ENCODE measurements at regions not wholly inside any gene's neighbourhood (a gene's known extent, or its start where the extent isn't known, plus 50 kb on each side); places are given as distances from the start of the nearest gene placed in this dataset.

GRCh38 chr4:120418146-120418545 lies 351.5 kb upstream of the MAD2L1 start:
- no peak for ATAC-seq

DNA sequence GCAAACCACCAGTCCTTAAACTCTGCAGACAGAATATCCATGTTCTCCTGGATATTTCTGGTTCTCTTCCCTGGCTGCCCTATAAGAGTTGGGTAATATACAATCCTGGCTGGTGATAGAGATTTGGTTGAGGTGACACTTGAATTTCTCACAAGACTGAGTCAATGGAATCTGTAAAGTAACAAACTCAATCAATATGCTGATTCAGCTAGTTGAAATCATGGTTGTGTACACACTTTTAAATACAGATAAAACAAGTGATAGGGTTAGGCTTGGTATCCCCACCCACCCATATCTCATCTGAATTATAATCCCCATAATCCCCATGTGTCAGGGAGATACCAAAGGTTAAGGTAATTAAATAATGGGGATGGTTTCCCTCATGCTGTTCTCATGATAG lies 349.2 kb upstream of the MAD2L1 start:
- ATAC-seq: no peak

GRCh38 chr4:120406960-120407359 lies 340.3 kb upstream of the MAD2L1 start:
- no peak for ATAC-seq

DNA sequence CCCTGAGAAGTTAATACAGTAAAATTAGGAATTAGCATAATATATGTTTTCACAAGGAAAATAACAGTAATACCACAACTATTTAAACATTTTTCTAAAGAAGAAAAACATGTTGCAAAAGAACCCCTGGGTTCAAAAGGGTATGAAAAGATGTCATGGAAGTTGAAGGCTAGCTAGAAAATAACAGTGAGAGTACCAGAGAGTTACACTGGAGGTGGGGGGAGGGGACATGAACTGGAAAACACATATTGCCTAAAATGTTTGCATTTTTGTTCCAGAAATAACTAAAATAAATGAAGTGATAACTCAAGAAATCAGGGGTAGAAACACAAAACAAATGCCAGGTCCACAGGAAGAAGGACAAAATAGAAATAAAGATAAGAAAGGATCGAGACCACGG lies 336.6 kb upstream of the MAD2L1 start:
- no peak for ATAC-seq

DNA sequence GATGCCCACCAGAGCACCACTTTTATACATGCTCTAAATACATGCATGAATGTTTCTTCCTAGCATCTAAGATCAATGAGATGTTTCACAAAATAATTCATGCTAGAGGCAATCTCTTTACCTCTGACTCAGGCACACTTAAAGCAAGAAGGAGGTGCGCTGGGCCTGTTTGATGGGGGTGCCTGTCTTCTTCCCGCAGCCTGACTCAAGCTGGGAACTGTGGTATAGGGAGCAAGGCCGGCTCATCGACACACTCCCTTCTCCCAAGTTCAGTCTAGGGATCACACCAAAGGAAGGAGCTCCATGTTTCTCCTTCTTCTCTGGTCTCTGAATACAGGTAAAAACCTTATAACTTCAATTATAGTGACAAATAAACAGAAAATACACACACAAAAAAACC lies 333.8 kb upstream of the MAD2L1 start:
- ATAC-seq: no peak

DNA sequence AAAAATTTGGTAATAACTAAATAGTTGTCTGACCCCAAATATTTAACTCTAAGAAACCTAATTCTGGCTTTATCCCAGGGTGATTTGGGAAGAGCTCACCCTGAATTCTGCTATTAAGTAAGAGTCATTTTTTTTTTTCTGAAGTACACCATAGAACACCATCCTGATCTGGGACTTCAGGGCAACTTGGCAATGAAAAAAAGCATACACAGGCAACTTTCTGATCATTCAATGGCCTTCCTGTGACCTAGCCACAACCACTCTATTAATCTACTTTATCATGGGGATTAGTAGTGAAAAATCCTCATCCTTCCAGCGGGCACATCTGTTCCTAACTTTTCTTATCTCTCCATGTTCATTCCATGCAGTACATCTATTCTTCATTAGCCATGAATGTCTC lies 333.2 kb upstream of the MAD2L1 start:
- ATAC-seq: no peak

- ATAC-seq: no peak
Measured at GRCh38 chr4:120395746-120396145, 329.1 kb upstream of the MAD2L1 start.

DNA sequence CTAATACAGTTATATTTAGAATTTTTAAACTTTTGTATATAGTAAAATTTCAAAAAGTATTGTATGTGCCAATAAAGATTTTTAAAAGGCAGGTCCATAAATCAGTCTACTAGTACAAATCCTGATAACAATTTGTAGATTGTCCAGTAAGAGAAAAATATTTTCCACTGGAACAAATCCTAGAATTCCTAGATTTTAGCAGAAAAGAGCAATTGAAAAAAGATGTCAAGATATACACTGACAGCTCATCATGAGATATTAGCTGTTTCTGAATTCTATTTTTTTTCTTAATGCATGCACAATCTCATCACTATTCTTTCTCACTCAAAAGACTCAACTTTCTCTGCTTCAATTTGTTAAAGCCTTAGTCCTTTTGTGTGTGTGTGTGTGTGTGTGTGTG lies 289.2 kb upstream of the MAD2L1 start:
- ATAC-seq: no peak

DNA sequence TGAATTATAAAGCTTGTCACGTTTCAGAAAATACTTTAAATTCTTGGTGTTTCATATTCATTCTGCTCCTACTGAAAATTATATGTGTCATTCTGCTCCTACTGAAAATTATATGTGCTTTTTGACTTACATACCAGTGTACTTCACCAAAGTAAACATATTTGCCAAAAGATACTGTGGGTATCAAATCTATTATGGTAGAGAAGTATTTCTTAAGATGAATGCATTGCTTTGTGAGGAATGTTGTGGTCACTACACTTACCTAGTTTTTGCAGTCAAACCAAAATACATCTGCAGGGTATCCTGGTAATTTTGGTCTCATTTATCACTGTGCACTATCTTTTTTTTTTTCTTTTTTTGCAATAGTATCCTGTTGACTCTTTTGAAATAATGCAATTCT lies 287.7 kb upstream of the MAD2L1 start:
- no peak for ATAC-seq

- no peak for ATAC-seq
Measured at GRCh38 chr4:120353235-120353634, 286.6 kb upstream of the MAD2L1 start.

- no peak for ATAC-seq
Measured at GRCh38 chr4:120352739-120353138, 286.1 kb upstream of the MAD2L1 start.

DNA sequence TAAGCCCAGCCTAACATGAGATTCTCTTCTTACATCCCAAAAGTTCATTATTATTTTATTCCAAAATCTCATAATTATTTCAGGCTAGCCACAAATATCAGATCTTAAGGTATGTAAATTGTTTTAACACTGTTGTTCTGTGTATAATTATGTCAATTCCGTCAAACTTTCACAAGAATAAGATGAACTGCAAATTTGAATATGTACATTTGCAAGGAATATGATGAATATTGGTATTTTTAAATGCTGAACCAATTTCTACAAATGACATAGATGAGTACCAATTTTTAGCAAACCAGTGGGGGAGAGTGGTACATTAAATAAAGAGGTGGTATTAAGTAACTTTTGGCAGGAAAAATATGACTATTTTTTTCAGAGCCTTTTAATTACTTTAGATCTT lies 282.3 kb upstream of the MAD2L1 start:
- ATAC-seq: no peak

DNA sequence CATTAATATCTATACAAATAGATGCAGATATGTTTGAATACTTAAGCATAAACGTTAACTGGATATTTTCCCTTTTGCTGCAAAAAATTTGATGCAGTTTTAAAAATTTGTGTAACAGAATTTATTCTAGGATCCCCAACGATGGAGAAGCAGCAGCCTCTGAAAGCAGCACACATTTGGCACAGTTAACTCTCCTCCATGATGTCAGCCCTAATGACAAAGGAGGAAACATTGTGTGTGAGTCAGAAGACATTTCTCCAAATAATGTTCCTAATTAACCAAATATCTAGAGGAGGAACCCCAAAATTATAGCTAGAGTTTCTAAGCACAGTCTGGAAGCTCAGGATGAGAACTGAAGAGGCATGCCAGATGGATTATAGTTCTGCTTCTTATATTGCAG lies 281.9 kb upstream of the MAD2L1 start:
- ATAC-seq: no peak

GRCh38 chr4:120331486-120332370 lies 265.1 kb upstream of the MAD2L1 start:
- peak in 1 of 2 donors; percentile 36 for ATAC-seq

- ATAC-seq: no peak
Measured at GRCh38 chr4:120329386-120329785, 262.7 kb upstream of the MAD2L1 start.

DNA sequence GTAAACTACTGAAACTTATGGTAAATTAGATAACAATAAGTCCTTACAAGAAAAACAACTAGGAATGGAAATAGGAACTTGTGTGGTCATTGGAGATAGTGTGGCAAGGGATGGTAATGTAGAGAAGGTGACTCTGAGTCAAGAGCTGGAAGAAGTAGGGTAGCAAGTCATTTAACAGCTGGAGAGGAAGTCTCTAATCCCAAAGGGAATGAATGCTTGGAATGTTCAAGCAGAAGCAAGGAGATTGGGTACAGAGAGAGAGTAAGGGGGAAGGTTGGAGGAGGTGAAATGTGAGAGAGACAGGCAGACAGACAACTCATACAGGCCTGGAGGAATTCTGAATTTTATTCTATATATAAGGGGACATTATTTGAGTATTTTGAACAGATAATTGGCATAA lies 260.6 kb upstream of the MAD2L1 start:
- ATAC-seq: no peak

- ATAC-seq: no peak
Measured at GRCh38 chr4:120319046-120319767, 252.6 kb upstream of the MAD2L1 start.

- ATAC-seq: no peak
Measured at GRCh38 chr4:120318196-120318846, 251.7 kb upstream of the MAD2L1 start.

- no peak for ATAC-seq
Measured at GRCh38 chr4:120317713-120318112, 251.1 kb upstream of the MAD2L1 start.

GRCh38 chr4:120316416-120316815 lies 249.8 kb upstream of the MAD2L1 start:
- no peak for ATAC-seq

DNA sequence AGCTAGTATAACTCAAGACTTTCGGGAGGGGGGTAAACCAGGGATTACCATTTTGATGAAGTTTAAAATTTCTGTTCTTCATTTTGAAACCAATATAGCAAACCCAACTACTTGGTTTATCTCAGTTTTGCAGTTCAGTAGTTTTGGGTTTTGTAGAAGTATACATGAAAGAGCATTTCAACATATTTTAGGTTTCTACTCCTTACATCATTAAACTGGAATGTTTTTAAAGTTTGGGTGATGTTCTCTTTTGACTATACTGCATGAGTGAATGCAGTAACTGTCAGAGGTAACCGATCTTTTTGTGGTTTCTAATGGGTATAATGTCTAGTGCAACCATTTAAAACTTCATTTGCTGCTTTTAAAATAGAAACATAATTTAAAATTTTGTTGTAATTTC lies 248.3 kb upstream of the MAD2L1 start:
- ATAC-seq: no peak

DNA sequence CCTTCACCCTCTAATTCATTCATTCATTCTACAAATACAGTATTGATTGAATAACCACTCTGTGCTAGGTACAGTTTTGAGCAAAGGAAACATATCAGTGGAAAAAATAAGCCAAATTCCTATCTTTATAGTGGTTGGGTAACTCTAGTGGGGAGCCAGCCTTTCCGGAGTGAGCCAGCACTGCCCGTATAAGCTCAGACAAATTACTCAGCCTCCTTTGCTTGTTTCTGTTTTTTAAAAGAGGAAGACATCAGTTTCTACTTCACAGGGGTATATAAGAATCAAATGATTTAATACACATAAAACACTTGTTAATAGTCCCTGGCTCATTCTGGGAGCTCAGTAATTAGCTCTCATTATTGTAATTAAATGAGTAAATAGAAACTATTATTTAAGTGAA lies 238.2 kb upstream of the MAD2L1 start:
- ATAC-seq: no peak

DNA sequence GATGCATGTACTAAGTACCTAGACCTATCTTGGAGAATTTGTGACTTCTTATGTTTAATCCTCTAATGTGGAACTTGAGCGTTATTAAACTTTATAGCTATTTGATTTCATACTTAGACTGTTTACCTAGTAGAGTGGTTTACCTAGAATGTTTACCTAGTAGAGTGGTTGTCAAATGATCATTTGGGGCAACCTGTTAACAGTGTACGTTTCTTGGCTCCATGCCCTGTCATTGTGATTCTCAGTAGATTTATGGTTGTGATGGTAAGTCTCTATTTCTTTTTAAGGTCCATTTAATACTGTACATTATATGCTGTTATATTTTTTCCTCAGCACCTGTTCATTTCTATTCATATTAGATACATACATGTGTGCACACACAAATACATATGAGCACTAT lies 233.0 kb upstream of the MAD2L1 start:
- ATAC-seq: no peak

DNA sequence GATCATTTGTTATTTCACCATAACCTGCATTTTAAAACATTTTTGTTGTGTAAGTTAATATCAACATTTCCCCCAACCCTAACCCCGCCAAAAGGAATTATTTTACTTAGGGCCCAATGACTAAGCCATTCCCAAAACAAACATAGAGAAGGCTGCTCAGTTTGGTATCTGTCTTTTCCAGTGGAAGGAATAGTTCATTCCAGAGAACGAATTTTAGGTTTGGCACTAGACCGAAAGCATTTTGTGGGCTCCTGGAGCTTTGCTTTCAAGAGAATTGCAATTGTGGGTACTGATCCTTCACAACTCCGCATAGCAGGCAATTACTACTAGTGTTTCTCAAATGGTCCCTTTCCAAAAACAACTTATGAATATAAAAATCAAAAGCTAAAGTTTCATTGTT lies 226.7 kb upstream of the MAD2L1 start:
- ATAC-seq: no peak
